ENCODE measurements at regions not wholly inside any gene's neighbourhood (a gene's known extent, or its start where the extent isn't known, plus 50 kb on each side); places are given as distances from the start of the nearest gene placed in this dataset.

- peaks cover 10% of the 10 kb centered on the region for H3K27me3 ChIP-seq (replicated peaks; ENCODE audit: insufficient read depth)
- H4K20me1 ChIP-seq (ENCODE audit: insufficient read depth): no peaks in the 10 kb centered on the region
- DNase-seq: peak; percentile 42
- no peaks in the 10 kb centered on the region for H3K9me3 ChIP-seq (ENCODE audit: low read depth)
- H3K4me3 ChIP-seq: no peak overlapping the region
- WGBS, 2 experiments (ENCODE audit: low coverage in 1 of 2, low lambda C conversion rate in 2 of 2, missing lambda C conversion rate in 2 of 2): 53 to 58% methylated on average over 7 of the region's 7 CpGs
- no peaks in the 10 kb centered on the region for H3K36me3 ChIP-seq (ENCODE audit: low read depth)
- H3K4me2 ChIP-seq (ENCODE audit: unreplicated experiment): no peak overlapping the region
- H2AFZ ChIP-seq: no peak overlapping the region
- no peaks in the 10 kb centered on the region for H3F3A ChIP-seq (ENCODE audit: insufficient read depth)
- H3K9ac ChIP-seq: no peak overlapping the region
- TF ChIP-seq EZH2phosphoT487 (IDR thresholded peaks at IDR 0.05; ENCODE audit: insufficient read depth, low read depth) (no peak), EZH2 (IDR thresholded peaks at IDR 0.05; ENCODE audit: insufficient read depth, poor library complexity, severe bottlenecking) (no peak)
- H3K79me2 ChIP-seq (ENCODE audit: insufficient read depth): no peaks in the 10 kb centered on the region
- H3K27ac ChIP-seq: no peak overlapping the region
- in situ Hi-C loops (cut with MboI): no loop called here
- H3K4me1 ChIP-seq (ENCODE audit: insufficient read depth): no peaks in the 10 kb centered on the region
- no peaks in the 10 kb centered on the region for H3K9me2 ChIP-seq (ENCODE audit: insufficient read depth)
Measured at GRCh38 chr6:41464481-41464880, 81.7 kb upstream of the FOXP4 start.

- in situ Hi-C loops (cut with MboI): no loop called here
- Histone ChIP-seq H3K79me2 (ENCODE audit: insufficient read depth) (no peaks in the 10 kb centered on the region), H2AFZ (no peak overlapping the region), H3K36me3 (ENCODE audit: low read depth) (no peaks in the 10 kb centered on the region), H3K4me3 (no peak overlapping the region), H3K9me3 (ENCODE audit: low read depth) (no peaks in the 10 kb centered on the region), H4K20me1 (ENCODE audit: insufficient read depth) (no peaks in the 10 kb centered on the region), H3K27me3 (replicated peaks; ENCODE audit: insufficient read depth) (peaks cover 6% of the 10 kb centered on the region), H3K27ac (no peak overlapping the region), H3F3A (ENCODE audit: insufficient read depth) (no peaks in the 10 kb centered on the region), H3K9ac (no peak overlapping the region), H3K9me2 (ENCODE audit: insufficient read depth) (no peaks in the 10 kb centered on the region), H3K4me2 (ENCODE audit: unreplicated experiment) (no peak overlapping the region), H3K4me1 (ENCODE audit: insufficient read depth) (no peaks in the 10 kb centered on the region)
- no peak for TF ChIP-seq EZH2phosphoT487 (IDR thresholded peaks at IDR 0.05; ENCODE audit: insufficient read depth, low read depth)
- TF ChIP-seq EZH2 (IDR thresholded peaks at IDR 0.05; ENCODE audit: insufficient read depth, poor library complexity, severe bottlenecking): no peak
- DNase-seq: peak; percentile 31
- 39 to 50% methylated on average over 2 of the region's 2 CpGs for WGBS, 2 experiments (ENCODE audit: low coverage in 1 of 2, low lambda C conversion rate in 2 of 2, missing lambda C conversion rate in 2 of 2)
Measured at GRCh38 chr6:41466437-41466990, 79.7 kb upstream of the FOXP4 start.

DNA sequence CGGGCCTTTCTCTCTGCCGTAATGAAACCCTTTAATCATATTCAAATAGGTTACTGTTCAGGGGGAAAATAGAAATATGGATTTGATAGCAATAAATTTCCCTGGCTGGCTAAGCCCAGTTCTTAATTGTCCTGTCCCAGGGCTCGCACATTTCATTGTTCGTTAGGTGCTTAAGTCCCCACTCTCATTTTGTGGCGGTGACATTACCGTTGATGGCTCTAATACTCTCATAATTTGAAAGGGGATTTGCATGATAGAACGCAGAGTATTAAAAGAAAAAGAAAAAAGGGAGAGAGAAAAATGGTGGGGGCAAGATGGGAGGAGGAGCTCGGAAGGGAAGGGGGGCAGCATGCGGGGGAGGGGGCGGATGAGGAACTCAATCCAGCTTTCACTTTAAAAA lies 79.1 kb upstream of the FOXP4 start:
- Histone ChIP-seq H3K27me3 (replicated peaks; ENCODE audit: insufficient read depth) (peaks cover 6% of the 10 kb centered on the region), H3K9ac (no peak overlapping the region), H3K36me3 (ENCODE audit: low read depth) (no peaks in the 10 kb centered on the region), H3K9me3 (ENCODE audit: low read depth) (no peaks in the 10 kb centered on the region), H3K4me3 (no peak overlapping the region), H3K9me2 (ENCODE audit: insufficient read depth) (no peaks in the 10 kb centered on the region), H3K27ac (no peak overlapping the region), H3K79me2 (ENCODE audit: insufficient read depth) (no peaks in the 10 kb centered on the region), H3K4me2 (ENCODE audit: unreplicated experiment) (no peak overlapping the region), H2AFZ (no peak overlapping the region), H3F3A (ENCODE audit: insufficient read depth) (no peaks in the 10 kb centered on the region), H4K20me1 (ENCODE audit: insufficient read depth) (no peaks in the 10 kb centered on the region), H3K4me1 (ENCODE audit: insufficient read depth) (no peaks in the 10 kb centered on the region)
- WGBS, 2 experiments (ENCODE audit: low coverage in 1 of 2, low lambda C conversion rate in 2 of 2, missing lambda C conversion rate in 2 of 2): 55 to 69% methylated on average over 8 to 10 of the region's 10 CpGs
- in situ Hi-C loops (cut with MboI): no loop called here
- DNase-seq: no peak
- TF ChIP-seq EZH2 (IDR thresholded peaks at IDR 0.05; ENCODE audit: insufficient read depth, poor library complexity, severe bottlenecking) (no peak), EZH2phosphoT487 (IDR thresholded peaks at IDR 0.05; ENCODE audit: insufficient read depth, low read depth) (no peak)

- no peaks in the 10 kb centered on the region for H3K79me2 ChIP-seq (ENCODE audit: insufficient read depth)
- H3F3A ChIP-seq (ENCODE audit: insufficient read depth): no peaks in the 10 kb centered on the region
- WGBS, 2 experiments (ENCODE audit: low coverage in 1 of 2, low lambda C conversion rate in 2 of 2, missing lambda C conversion rate in 2 of 2): 77 to 82% methylated on average over 13 to 16 of the region's 16 CpGs
- H3K9ac ChIP-seq: no peak overlapping the region
- TF ChIP-seq EZH2phosphoT487 (IDR thresholded peaks at IDR 0.05; ENCODE audit: insufficient read depth, low read depth) (no peak), EZH2 (IDR thresholded peaks at IDR 0.05; ENCODE audit: insufficient read depth, poor library complexity, severe bottlenecking) (no peak)
- no peaks in the 10 kb centered on the region for H3K9me2 ChIP-seq (ENCODE audit: insufficient read depth)
- no peaks in the 10 kb centered on the region for H3K36me3 ChIP-seq (ENCODE audit: low read depth)
- peaks cover 6% of the 10 kb centered on the region for H3K27me3 ChIP-seq (replicated peaks; ENCODE audit: insufficient read depth)
- no peaks in the 10 kb centered on the region for H3K9me3 ChIP-seq (ENCODE audit: low read depth)
- H3K4me1 ChIP-seq (ENCODE audit: insufficient read depth): no peaks in the 10 kb centered on the region
- in situ Hi-C loops (cut with MboI): no loop called here
- H3K27ac ChIP-seq: no peak overlapping the region
- no peak overlapping the region for H2AFZ ChIP-seq
- H4K20me1 ChIP-seq (ENCODE audit: insufficient read depth): no peaks in the 10 kb centered on the region
- DNase-seq: no peak
- no peak overlapping the region for H3K4me3 ChIP-seq
- no peak overlapping the region for H3K4me2 ChIP-seq (ENCODE audit: unreplicated experiment)
Measured at GRCh38 chr6:41467627-41468404, 78.4 kb upstream of the FOXP4 start.
